Non-pigmented ciliary epithelial cell (primary cell): ENCODE measurements at regions not wholly inside any gene's neighbourhood (a gene's known extent, or its start where the extent isn't known, plus 50 kb on each side); places are given as distances from the start of the nearest gene placed in this dataset.

Experiments
- DNase-seq: peaks from one replicate; pipeline ENCODE4 v3.0.0-alpha.2; 2010; ENCODE audit warnings: low read depth

- no peak for DNase-seq
These were observed 50.6 kb downstream of the SLIT2 start for GRCh38 chr4:20302336-20302735.

GRCh38 chr4:20305976-20306375, 54.3 kb downstream of the SLIT2 start:
- no peak for DNase-seq

- no peak for DNase-seq
These were observed 60.2 kb downstream of the SLIT2 start for GRCh38 chr4:20311856-20312255.

GRCh38 chr4:20313237-20314030, 61.7 kb downstream of the SLIT2 start:
- DNase-seq = no peak

GRCh38 chr4:20317424-20317985, 65.8 kb downstream of the SLIT2 start:
- DNase-seq = no peak

GRCh38 chr4:20318001-20318908, 66.5 kb downstream of the SLIT2 start:
- DNase-seq = no peak

GRCh38 chr4:20318909-20319277, 67.2 kb downstream of the SLIT2 start:
- DNase-seq = no peak

- DNase-seq = no peak
These were observed 68.3 kb downstream of the SLIT2 start for GRCh38 chr4:20319825-20320612.

GRCh38 chr4:20323991-20324390, 72.3 kb downstream of the SLIT2 start:
- DNase-seq = no peak

GRCh38 chr4:20326460-20326859, 74.8 kb downstream of the SLIT2 start:
- DNase-seq = no peak

- DNase-seq = no peak
These were observed 75.3 kb downstream of the SLIT2 start for GRCh38 chr4:20326977-20327376.

GRCh38 chr4:20327808-20328207, 76.1 kb downstream of the SLIT2 start:
- no peak for DNase-seq

GRCh38 chr4:20331642-20332041, 79.9 kb downstream of the SLIT2 start:
- no peak for DNase-seq

GRCh38 chr4:20333141-20333715, 81.5 kb downstream of the SLIT2 start:
- no peak for DNase-seq

- peak; percentile 51 for DNase-seq
These were observed 85.6 kb downstream of the SLIT2 start for GRCh38 chr4:20337261-20337664.

- DNase-seq = peak; percentile 26
These were observed 87.1 kb downstream of the SLIT2 start for GRCh38 chr4:20338841-20339240.

GRCh38 chr4:20341134-20341738, 89.5 kb downstream of the SLIT2 start:
- no peak for DNase-seq

GRCh38 chr4:20347531-20347930, 95.8 kb downstream of the SLIT2 start:
- no peak for DNase-seq

GRCh38 chr4:20348411-20348810, 96.7 kb downstream of the SLIT2 start:
- no peak for DNase-seq

- DNase-seq = no peak
These were observed 99.9 kb downstream of the SLIT2 start for GRCh38 chr4:20351360-20352162.

GRCh38 chr4:20352163-20352431, 100.4 kb downstream of the SLIT2 start:
- no peak for DNase-seq
